HG03103 (cell line): ENCODE measurements at regions not wholly inside any gene's neighbourhood (a gene's known extent, or its start where the extent isn't known, plus 50 kb on each side); places are given as distances from the start of the nearest gene placed in this dataset.
"Not testable (repeated sequence)": the region's sequence is repeated elsewhere in the genome, so short reads cannot be mapped to it uniquely, and the experiment has no call there.

Source experiments
- ATAC-seq: cut with Tn5 transposase; IDR thresholded peaks from one replicate; pipeline ENCODE4 v1.9.1; 2021; ENCODE audit warnings: low read depth; ENCODE audit not compliant: unreplicated experiment

DNA sequence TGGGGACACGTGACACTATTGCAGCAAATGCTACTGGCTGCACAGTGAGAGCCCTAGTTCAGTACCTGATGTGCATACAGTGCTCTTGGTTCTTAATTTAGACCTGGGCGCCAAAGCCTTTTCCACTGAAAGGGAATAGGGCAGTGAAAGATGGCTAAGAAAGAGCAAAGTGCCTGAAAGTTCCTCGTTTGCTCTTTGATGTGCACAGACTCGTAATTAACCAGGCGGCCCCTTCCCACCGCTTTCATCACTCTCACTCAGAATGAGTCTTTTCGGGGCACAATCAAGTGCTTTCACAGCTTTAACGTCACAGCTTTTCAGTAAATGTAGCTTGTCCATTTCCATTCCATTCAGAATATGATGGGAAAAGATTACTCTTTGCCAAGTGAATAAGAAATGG, 116.6 kb upstream of the ADRA1B start:
- ATAC-seq: no peak

DNA sequence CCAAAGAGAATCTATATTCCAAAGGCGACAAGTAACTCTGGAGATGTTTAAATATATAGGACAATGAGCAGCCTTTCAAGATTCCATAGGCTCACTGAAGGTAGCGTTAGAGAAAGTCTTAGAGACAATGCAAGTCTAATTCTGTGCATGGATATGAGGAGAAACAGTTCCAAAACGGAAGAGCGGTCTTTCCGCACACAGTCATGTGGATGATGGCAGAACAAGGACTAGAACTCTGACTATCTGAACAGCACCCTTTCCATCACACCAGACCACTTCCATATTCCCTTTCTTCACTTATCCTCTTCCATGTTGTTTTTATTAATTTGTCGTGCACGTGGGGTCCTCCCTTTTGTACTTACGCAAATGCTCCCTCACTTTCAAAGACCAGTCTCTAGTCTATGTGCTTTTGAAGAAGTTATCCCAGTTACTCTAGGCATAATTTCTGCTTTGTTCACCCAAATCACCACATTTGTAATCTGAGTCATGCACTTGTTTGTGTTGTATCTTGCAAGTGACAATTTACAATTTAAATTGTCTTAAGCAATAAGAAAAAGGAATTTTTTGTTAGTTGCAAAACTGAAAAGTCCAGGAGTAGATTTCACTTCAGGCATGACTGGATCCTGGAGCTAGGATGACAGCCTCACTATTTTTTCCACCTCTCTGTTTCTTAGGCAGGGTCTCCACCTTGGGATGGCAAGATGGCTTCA, 116.0 kb upstream of the ADRA1B start:
- no peak for ATAC-seq

DNA sequence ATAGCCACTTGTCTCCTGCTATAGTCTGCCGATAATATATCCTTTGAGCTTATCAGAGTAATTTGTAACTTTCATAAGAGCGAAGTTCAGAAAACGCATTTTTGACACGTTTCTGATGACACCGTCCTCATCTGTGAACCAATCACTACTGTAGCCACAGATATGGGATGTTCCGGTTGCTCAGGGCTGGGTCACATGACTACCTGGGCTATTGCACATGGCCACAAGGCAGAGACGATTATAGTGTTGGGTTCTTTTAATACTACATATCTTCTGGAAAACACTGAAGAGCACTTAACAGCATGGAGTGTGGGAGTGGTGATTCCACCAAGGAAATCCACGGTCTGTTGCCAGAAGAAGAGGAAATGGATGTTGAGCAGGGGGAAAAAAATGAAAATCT, 115.0 kb upstream of the ADRA1B start:
- ATAC-seq: no peak

DNA sequence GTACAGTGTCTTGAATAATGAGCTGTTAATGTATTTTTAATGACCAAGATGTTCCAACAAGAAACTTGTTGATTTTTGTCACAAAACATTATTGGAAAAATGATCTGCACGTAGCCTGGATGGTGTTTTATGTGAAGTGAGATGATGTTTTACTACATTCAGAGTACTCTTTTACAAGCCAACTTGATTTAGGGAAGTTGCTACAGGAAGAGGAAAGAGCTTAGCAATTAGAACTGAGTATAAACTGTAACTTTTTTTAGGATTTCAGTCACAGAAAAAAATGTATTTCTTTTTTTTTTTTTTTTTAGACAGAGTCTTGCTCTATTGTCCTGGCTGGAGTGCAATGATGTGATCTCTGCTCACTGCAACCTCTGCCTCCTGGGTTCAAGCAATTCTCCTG, 113.6 kb upstream of the ADRA1B start:
- no peak for ATAC-seq

DNA sequence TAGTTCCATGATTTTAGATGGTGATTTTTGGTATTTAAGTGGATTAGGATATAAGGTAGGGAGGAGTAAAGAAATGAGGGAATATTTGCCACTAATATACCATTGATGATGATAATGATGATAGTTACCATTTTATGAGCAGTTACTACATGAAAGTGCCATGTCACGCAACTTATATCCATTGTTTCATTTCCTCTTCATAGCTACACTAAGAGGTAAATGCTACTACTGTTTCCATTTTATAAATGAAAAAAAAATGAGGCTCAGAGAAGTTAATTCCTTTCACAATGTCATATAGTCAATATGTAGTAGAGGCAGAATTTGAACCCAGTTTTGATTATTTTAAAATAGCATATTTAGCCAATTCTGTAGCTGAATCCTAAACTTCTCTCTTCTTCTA, 112.2 kb upstream of the ADRA1B start:
- no peak for ATAC-seq

DNA sequence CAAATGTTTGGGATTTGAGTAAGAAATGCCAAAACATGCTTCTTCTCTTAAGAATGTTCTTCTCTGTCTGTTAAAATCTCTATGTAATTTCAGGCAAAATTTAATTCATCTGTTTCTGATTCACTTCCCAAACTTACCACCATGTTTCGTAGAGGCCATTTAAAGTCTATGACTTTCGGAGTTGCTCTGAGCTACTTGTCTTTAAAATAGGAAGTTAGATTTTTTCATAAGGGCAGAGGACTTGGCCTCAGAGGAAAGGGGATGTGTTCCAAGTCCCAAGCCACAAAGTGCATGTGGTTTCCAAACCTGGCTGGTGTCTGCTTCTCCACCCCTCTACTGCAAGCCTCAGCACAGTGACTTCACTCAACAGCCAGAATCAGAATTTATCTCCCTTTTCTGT, 111.3 kb upstream of the ADRA1B start:
- peak; percentile 67 for ATAC-seq

DNA sequence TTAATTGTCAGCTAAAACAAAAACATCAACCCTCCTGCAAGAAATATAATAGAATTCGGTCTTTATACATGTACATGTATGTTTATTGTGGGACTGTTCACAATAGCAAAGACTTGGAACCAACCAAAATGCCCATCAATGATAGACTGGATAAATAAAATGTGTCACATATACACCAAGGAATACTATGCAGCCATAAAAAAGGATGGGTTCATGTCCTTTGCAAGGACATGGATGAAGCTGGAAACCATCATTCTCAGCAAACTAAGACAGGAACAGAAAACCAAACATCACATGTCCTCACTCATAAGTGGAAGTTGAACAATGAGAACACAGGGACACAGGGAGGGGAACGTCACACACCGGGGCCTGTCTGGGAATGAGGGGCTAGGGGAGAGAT, 109.1 kb upstream of the ADRA1B start:
- ATAC-seq: not testable (repeated sequence)

DNA sequence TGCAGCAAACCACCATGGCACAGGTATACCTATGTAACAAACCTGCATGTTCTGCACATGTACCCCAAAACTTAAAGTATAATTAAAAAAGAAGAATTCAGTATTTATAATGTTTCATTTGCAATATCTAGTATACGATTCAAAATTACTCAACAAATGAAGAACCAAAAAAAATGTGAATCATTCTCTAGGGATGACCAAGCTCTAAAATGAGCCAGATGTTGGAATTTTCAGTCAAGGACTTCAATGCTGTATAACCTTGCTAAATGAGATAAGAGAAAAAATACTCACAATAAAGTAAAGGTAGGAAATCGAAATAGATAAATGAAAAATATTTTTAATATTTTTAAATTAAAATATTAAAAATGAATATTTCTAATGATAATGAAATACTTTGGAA, 108.7 kb upstream of the ADRA1B start:
- ATAC-seq: no peak

DNA sequence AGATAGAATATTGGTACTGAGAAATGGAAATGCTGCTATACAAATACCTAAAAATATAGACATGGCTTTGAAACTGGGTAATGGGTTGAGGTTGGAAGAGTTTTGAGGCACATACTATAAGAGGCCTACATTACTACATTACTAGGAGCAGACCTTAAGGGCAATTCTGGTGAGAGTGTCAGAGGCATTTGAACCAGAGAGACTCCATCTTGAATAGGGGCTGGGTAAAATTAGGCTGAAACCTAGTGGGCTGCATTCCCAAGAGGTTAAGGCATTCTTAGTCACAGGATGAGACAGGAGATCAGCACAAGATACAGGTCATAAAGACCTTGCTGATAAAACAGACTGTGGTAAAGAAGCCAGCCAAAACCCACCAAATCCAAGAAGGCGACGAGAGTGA, 104.6 kb upstream of the ADRA1B start:
- ATAC-seq: no peak

DNA sequence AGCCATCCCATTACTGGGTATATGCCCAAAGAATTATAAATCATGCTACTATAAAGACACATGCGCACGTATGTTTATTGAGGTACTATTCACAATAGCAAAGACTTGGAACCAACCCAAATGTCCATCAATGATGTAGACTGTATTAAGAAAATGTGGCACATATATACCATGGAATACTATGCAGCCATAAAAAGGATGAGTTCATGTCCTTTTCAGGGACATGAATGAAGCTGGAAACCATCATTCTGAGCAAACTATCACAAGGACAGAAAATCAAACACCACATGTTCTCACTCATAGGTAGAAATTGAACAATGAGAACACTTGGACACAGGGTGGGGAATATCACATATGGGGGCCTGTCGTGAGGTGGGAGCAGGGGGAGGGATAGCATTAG, 103.5 kb upstream of the ADRA1B start:
- ATAC-seq: not testable (repeated sequence)

DNA sequence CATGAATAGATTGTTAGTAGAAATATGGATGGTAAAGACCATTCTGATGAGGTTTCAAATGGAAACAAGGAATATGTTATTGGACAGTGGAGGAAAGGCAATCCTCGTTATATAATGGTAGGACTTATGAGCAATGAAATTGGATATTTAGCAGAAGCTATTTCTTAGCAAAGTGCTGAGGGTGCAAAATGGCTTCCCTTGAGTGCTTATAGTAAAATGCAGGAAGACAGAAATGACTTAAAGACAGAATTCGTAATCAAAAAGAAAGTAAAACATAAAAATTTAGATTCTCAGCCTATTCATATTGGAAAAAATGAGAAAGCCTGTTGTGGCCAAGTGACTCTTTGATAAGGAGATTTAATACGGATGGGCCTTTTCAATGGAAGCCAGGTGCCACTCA, 102.1 kb upstream of the ADRA1B start:
- no peak for ATAC-seq

DNA sequence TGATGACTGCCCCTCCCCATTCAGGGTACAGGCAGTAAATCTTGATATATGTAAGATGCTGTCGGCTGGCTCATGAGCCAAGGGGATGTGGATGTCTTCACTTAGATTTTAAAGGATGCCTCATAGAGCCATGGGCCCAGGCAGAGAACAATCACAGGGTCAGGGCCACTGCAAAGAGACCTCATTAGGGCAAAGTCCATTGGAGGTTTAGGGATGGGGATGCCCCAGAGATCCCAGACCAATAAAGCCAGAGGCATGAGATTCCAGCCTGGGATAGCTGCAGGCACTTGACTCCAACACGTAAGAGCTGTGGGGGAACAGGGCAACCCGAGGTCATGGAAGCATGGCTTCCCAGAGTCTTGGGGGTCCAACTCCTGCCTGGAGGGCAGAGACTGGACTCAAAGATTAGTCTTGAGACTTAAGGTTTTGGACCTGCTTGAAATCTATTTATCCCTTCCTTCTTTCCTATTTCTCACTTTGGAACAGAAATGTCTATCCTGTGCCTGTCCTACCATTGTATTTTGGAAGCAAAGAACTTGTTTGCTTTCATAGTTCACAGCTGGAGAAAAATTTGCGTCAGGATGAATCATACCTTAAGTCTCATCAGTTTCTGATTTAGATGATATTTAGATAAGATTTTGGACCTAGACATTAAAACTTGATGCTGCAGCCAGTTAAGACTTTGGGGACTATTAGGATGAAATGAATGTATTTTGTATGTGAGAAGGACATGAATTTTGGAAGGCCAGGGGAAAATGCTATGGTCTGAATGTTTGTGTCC, 101.3 kb upstream of the ADRA1B start:
- ATAC-seq: no peak

DNA sequence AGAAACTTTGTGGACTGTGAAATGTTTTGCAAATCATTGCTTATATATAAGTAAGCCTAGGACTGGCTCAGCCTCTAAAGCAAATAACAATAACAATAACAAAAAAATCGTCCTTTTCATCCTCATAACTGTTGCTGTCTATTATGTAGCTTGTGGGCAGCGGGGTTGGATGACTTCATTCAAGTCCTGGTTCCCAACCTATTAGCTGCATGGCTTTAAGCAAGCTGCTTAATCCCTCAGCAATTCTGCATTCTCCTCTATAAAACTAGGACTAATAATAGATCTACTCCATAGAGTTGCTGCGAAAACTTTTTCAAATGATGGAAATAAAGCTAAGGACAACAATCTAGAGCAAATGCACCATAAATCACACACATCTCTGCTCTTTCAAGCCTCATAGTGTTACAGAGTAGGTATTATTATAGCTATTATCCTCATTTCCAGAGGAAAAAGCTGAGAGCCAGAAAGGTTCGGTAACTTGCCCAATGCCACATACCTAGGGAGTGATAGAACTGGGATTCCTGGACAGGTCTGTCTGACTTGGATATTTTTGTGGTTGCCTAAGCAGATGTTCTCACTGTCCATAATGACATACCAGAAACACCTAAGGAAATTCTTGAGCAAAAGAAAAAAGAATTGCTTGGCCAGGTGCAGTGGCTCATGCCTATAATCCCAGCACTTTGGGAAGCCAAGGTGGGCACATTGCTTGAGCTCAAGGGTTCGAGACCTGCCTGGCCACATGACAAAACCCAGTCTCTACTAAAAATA, 98.8 kb upstream of the ADRA1B start:
- no peak for ATAC-seq

DNA sequence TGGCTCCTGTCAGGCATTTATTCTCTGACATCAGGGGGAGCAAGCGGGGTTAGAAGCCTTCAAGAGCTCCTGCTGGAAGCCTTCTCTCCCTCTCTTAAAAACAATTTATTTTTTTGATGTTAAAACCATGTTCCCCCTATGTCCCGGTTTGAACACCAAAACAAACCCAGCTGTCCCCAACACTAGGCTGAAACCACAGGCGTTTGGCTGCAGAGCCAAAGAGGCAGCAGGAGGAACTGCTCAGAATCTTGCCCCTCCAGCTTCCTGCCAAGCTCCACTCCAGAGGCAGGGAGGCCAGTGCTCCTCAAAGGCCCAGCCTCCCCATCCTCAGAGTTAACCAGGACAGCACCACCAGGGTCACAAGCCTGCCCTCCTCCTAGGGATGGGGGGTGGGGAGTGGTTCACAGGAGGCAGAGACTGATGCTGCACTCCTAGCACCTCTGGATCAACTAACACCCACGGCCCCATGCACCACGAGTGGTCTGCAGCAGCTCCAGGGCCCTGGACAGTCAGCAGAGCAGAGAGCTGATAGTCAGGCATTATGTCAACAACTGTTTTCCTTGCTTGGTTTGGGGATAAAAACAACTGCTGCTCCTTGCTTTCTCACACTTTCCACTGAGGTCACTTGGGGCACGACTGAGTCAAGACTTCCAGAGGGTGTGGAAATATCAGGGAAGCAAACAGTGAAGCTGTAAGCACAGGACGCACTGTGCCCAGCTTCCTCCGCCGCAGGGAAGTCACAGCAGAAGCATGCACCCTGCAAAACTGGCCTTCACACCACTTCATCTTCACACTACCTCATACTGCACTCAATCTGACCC, 96.5 kb upstream of the ADRA1B start:
- ATAC-seq: no peak

DNA sequence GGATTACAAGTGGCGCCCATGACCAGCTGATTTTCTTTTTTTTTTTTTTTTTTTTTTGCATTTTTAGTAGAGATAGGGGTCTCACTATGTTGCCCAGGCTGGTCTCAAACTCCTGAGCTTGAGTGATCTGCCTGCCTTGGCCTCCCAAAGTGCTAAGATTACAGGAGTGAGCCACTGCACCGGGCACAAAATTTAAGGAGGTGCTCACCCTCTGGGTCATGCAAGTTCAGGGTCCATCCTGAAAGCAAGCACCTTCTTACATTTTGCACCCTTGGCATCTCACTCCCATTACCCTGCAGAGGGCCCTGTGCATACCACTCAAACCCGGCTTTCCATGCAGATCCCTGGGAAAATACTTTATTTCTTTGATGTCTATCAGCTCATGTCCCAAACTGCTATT, 95.6 kb upstream of the ADRA1B start:
- no peak for ATAC-seq

DNA sequence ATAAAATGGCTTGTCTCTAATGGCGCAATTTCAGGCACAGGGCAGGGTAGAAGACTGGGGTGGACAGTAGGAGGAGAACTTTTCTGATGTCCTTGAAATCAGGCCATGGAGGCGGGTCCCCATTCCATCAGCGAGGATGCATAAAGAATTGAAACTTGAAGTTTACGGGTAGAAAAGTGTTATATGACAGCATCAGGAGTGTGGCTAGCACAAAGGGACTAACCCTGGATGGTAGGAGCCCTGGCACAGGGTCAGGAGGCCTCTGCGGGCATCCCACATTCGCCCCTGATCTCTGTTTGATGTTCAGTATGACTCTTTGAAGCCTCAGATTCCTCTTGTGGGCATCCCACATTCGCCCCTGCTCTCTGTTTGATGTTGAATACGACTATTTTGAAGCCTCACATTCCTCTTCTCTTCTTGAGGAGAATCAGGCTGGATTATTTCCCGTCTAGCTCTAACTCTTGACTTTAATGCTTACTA, 94.8 kb upstream of the ADRA1B start:
- ATAC-seq: no peak

DNA sequence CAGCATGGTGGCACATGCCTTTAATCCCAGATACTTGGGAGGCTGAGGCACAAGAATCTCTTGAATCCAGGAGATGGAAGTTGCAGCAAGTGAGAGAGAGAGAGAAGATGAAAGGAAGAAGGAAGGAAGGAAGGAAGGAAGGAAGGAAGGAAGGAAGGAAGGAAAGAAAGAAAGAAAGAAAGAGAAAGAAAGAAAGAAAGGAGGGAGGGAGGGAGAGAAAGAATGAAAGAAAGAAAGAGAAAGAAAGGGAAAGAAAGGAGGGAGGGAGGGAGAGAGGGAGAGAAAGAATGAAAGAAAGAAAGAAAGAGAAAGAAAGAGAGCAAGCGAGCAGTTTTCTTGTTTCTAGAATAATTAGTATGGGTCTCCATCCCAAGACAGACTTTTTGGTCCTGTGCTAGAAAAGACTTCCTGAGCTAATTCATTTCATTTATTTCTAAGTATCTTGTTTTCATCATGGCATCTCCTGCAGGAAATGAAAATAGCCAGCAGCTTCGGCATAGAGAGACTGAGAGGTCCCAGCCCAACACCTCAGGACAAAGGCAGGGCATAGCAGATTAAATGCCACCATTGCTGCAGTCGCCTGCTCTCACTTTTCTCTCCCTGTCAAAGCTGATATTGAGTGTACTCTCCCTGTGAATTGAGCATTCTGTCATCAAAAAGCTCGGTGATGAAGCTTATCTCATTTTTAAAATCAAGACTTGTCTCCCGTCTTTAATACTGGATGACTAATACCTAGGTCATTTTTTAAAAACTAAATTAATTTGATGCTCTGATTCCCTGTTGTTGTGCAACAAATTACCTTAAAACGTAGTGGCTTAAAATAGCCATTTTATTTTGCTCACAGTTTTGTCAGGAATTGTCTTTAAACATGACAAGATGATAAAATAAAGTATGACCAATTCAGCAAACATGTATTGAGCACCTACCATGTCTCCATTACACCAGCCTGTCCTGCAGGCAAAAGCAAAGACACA, 91.8 kb upstream of the ADRA1B start:
- ATAC-seq: no peak

DNA sequence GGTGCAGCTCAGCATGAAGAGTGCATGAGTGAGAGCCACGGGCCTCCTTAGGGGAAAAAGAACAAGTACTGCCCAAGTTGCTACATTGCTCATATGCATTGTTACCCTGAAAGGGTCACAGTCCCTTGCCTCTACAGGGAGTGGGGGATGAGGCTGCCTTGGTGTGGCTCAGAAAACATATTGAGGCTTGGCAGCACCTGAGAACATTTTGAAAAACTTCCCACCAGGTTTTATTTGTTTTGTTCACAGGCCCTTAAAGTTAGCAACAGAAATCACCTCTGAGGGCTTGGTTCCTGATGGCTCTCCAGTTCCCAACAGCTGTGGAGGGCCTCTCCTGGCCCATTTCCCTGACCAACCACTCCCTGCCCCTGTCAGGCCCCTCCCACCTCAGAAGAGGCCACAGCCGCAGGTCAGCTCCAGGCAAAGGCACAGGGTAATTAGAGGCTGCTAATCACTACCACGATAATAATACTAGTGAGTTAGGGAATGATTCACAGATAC, 90.7 kb upstream of the ADRA1B start:
- ATAC-seq: no peak
